ENCODE measurements at regions not wholly inside any gene's neighbourhood (a gene's known extent, or its start where the extent isn't known, plus 50 kb on each side); places are given as distances from the start of the nearest gene placed in this dataset.

GRCh38 chr4:45646885-45647590 lies 476.8 kb downstream of the GABRG1 start:
- no peaks in the 10 kb centered on the region for H3K9me3 ChIP-seq
- H3K27ac ChIP-seq, result peak overlapping the region; percentile 61 to 76 (median 71)
- DNase-seq, result no peak
- in situ Hi-C loops (cut with MboI; ENCODE audit: low pct_ligation_motif_present in 1 of 4, low pct_unique_long_range_greater_than_20kb in 1 of 4, low sequenced_read_pairs in 3 of 4) (no loop called here), intact Hi-C loops (cut with DNase I; ENCODE audit: low total_unique reads) (no loop called here)
- H3K4me3 ChIP-seq, result peak overlapping the region in 1 of 4 donors; percentile 28
- H3K4me1 ChIP-seq, result peaks cover 0 to 44% (median 21%) of the 10 kb centered on the region in 4 donors
- TF ChIP-seq POLR2A (IDR thresholded peaks at IDR 0.05), result no peak
- no peak for TF ChIP-seq EP300 (IDR thresholded peaks at IDR 0.05; ENCODE audit: low read depth)
- TF ChIP-seq CTCF (IDR thresholded peaks at IDR 0.05), result no peak
- no peak for TF ChIP-seq POLR2AphosphoS5 (IDR thresholded peaks at IDR 0.05)
- H3K36me3 ChIP-seq, result no peaks in the 10 kb centered on the region
- WGBS, 2 donors (ENCODE audit: low coverage in 1 of 2), result 35 to 50% methylated on average over 5 to 8 of the region's 8 CpGs
- no peaks in the 10 kb centered on the region for H3K27me3 ChIP-seq

GRCh38 chr4:45640281-45640680 lies 483.6 kb downstream of the GABRG1 start:
- in situ Hi-C loops (cut with MboI; ENCODE audit: low pct_ligation_motif_present in 1 of 4, low pct_unique_long_range_greater_than_20kb in 1 of 4, low sequenced_read_pairs in 3 of 4), result no loop called here

GRCh38 chr4:45638641-45639040 lies 485.2 kb downstream of the GABRG1 start:
- Histone ChIP-seq H3K4me1 (peaks cover 0 to 15% (median 5%) of the 10 kb centered on the region in 4 donors), H3K27me3 (no peaks in the 10 kb centered on the region), H3K36me3 (no peaks in the 10 kb centered on the region), H3K27ac (peak overlapping the region in 1 of 4 donors; percentile 7), H3K9me3 (no peaks in the 10 kb centered on the region), H3K4me3 (no peak overlapping the region)
- intact Hi-C loops (cut with DNase I; ENCODE audit: low total_unique reads) (no loop called here), in situ Hi-C loops (cut with MboI; ENCODE audit: low pct_ligation_motif_present in 1 of 4, low pct_unique_long_range_greater_than_20kb in 1 of 4, low sequenced_read_pairs in 3 of 4) (no loop called here)
- TF ChIP-seq EP300 (IDR thresholded peaks at IDR 0.05; ENCODE audit: low read depth) (no peak), CTCF (IDR thresholded peaks at IDR 0.05) (no peak), POLR2A (IDR thresholded peaks at IDR 0.05) (no peak), POLR2AphosphoS5 (IDR thresholded peaks at IDR 0.05) (no peak)
- DNase-seq, result no peak
- WGBS, 2 donors (ENCODE audit: low coverage in 1 of 2), result 46 to 57% methylated on average over 3 of the region's 3 CpGs

More at GRCh38 chr4:45640281-45640680, 483.6 kb downstream of the GABRG1 start:
- H3K9me3 ChIP-seq, result no peaks in the 10 kb centered on the region
- peak; percentile 16 for DNase-seq
- no peaks in the 10 kb centered on the region for H3K36me3 ChIP-seq
- TF ChIP-seq EP300 (IDR thresholded peaks at IDR 0.05; ENCODE audit: low read depth) (no peak), POLR2A (IDR thresholded peaks at IDR 0.05) (no peak), CTCF (IDR thresholded peaks at IDR 0.05) (no peak), POLR2AphosphoS5 (IDR thresholded peaks at IDR 0.05) (no peak)
- intact Hi-C loops (cut with DNase I; ENCODE audit: low total_unique reads), result no loop called here
- H3K4me3 ChIP-seq, result no peak overlapping the region
- no peak overlapping the region for H3K27ac ChIP-seq
- peaks cover 0 to 15% (median 5%) of the 10 kb centered on the region in 4 donors for H3K4me1 ChIP-seq
- H3K27me3 ChIP-seq, result no peaks in the 10 kb centered on the region
- WGBS, 2 donors (ENCODE audit: low coverage in 1 of 2), result 65 to 68% methylated on average over 4 to 6 of the region's 6 CpGs

- no peaks in the 10 kb centered on the region for H3K36me3 ChIP-seq
- no peaks in the 10 kb centered on the region for H3K9me3 ChIP-seq
- H3K27me3 ChIP-seq, result no peaks in the 10 kb centered on the region
- in situ Hi-C loops (cut with MboI; ENCODE audit: low pct_ligation_motif_present in 1 of 4, low pct_unique_long_range_greater_than_20kb in 1 of 4, low sequenced_read_pairs in 3 of 4) (no loop called here), intact Hi-C loops (cut with DNase I; ENCODE audit: low total_unique reads) (no loop called here)
- peaks cover 0 to 15% (median 5%) of the 10 kb centered on the region in 4 donors for H3K4me1 ChIP-seq
- DNase-seq, result no peak
- H3K27ac ChIP-seq, result no peak overlapping the region
- TF ChIP-seq POLR2A (IDR thresholded peaks at IDR 0.05), result no peak
- no peak for TF ChIP-seq POLR2AphosphoS5 (IDR thresholded peaks at IDR 0.05)
- TF ChIP-seq CTCF (IDR thresholded peaks at IDR 0.05), result no peak
- no peak for TF ChIP-seq EP300 (IDR thresholded peaks at IDR 0.05; ENCODE audit: low read depth)
- 63 to 80% methylated on average over 1 of the region's 1 CpG for WGBS, 2 donors (ENCODE audit: low coverage in 1 of 2)
- H3K4me3 ChIP-seq, result no peak overlapping the region
Measured at GRCh38 chr4:45636175-45636574, 487.7 kb downstream of the GABRG1 start.
